ENCODE measurements at regions not wholly inside any gene's neighbourhood (a gene's known extent, or its start where the extent isn't known, plus 50 kb on each side); places are given as distances from the start of the nearest gene placed in this dataset.
"Not testable (repeated sequence)": the region's sequence is repeated elsewhere in the genome, so short reads cannot be mapped to it uniquely, and the experiment has no call there.

- DNase-seq: no peak
These were observed 53.5 kb upstream of the EPB41L4A start for GRCh38 chr5:112472614-112473013.

GRCh38 chr5:112473989-112474388 lies 54.9 kb upstream of the EPB41L4A start:
- DNase-seq: no peak

GRCh38 chr5:112475747-112476365 lies 56.8 kb upstream of the EPB41L4A start:
- DNase-seq: no peak

DNA sequence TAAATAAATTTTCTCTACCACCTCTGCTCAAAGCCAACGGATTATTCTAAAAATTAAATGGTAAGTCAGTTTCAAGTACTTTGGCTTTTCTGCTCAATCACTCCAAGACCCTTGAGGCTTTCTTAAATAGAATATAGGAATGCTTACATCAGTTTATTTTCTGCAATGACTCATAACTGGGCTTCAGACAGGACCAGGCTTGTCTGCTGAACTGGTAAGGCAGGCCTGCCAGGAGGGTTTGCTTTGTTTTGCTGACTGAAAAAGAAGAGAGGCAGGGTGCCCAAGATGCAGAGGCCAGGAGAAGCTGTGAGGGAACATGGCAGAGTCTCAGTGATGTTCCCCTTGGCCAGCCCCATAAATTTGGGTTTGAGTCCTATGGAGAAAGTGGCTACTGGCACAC lies 60.3 kb upstream of the EPB41L4A start:
- DNase-seq: no peak

- no peak for DNase-seq
These were observed 61.4 kb upstream of the EPB41L4A start for GRCh38 chr5:112480501-112480900.

- no peak for DNase-seq
These were observed 64.6 kb upstream of the EPB41L4A start for GRCh38 chr5:112483704-112484103.

DNA sequence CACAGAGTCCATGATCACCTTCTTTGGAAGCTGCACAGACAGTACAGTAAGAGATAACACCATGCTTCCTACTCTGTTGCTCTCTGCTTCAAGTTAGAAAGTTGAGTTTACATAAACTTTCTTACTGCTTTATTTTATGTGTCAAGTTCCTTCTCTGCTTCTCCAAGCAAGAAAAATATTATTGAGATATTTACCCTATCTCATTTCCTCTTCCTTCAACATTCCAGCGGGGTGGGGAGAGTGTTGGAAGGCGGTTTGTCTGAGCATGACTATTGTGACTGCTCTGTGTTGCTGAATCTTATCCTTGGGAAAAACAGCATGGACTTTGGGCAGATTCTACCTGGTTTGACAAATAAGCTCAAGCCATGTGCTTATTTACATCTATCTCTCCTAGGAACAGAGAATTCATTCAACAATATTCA lies 66.9 kb upstream of the EPB41L4A start:
- no peak for DNase-seq

DNA sequence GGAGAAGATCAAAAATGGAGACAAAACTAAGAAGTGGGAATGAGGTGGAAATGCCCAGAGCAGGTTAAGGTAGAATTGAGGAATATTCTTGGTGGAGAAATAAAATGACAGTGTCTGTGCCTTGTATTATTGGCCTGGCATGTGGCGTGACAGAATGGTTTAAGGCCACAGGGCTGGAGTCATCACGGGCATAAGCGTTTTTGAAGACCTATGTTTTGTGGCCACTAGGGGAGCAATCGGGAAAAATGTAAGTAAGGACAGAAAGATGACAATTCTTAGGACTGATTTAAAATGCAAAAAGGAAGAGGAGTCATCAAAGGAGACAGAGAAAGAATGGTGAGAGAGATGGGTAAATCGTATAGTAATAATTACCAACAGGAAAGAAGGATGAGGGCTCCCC lies 72.2 kb upstream of the EPB41L4A start:
- DNase-seq: no peak

- peak; percentile 32 for DNase-seq
These were observed 73.2 kb upstream of the EPB41L4A start for GRCh38 chr5:112492291-112492690.

DNA sequence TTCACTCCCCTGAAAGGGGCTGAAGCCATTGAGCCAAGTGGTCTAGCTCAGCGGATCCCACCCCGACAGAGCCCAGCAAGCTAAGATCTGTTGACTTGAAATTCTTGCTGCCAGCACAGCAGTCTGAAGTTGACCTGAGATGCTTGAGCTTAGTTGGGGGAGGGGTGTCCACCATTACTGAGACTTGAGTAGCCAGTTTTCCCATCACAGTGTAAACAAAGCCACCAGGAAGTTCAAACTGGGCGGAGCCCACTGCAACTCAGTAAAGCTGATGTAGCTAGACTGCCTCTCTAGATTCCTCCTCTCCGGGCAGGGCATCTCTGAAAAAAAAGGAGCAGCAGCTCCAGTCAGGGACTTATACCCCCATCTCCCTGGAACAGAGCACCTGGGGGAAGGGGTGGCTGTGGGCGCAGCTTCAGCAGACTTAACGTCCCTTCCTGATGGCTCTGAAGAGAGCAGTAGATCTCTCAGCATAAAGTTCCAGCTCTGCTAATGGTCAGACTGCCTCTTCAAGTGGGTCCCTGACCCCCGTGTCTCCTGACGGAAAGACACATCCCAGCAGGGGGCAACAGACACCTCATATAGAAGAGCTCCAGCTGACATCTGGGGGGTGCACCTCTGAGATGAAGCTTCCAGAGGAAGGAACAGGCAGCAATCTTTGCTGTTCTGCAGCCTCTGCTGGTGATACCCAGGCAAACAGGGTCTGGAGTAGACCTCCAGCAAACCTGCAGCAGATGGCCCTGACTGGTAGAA lies 84.8 kb upstream of the EPB41L4A start:
- DNase-seq: not testable (repeated sequence)

DNA sequence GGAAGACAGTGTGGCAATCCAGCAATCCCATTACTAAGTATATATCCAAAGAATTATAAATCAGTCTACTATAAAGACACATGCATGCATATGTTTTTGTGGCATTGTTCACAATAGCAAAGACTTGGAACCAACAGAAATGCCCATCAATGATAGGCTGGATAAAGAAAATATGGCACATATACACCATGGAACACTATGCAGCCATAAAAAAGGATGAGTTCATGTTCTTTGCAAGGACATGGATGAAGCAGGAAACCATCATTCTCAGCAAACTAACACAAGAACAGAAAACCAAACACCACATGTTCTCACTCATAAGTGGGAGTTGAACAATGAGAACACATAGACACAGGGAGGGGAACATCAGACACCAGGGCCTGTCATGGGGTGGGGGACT lies 90.0 kb upstream of the EPB41L4A start:
- DNase-seq: not testable (repeated sequence)

GRCh38 chr5:112511920-112512319 lies 92.8 kb upstream of the EPB41L4A start:
- DNase-seq: no peak

GRCh38 chr5:112512901-112513300 lies 93.8 kb upstream of the EPB41L4A start:
- no peak for DNase-seq

DNA sequence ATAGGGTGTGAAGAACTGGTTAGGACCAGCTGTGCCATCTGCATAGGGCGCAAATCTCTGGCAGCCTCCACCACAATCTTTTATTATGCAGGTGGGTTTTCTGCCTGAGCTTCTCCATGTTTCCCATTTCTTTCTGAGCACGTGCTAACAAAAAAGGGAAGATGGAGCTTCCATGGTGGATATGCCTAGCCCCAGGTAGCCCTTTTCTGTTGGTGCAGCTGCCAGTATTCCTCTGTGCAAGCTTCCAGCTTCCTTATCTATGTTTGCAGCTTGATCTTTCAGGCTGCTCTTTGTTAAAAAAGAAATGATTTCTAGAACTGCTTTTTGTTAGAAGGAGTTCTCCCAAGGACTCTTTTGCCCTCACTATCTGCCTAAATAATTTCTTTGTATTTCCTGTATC lies 95.0 kb upstream of the EPB41L4A start:
- no peak for DNase-seq

GRCh38 chr5:112520474-112520873 lies 101.4 kb upstream of the EPB41L4A start:
- DNase-seq: not testable (repeated sequence)

GRCh38 chr5:112522891-112523673 lies 104.0 kb upstream of the EPB41L4A start:
- not testable (repeated sequence) for DNase-seq

- not testable (repeated sequence) for DNase-seq
These were observed 104.7 kb upstream of the EPB41L4A start for GRCh38 chr5:112523674-112524263.

DNA sequence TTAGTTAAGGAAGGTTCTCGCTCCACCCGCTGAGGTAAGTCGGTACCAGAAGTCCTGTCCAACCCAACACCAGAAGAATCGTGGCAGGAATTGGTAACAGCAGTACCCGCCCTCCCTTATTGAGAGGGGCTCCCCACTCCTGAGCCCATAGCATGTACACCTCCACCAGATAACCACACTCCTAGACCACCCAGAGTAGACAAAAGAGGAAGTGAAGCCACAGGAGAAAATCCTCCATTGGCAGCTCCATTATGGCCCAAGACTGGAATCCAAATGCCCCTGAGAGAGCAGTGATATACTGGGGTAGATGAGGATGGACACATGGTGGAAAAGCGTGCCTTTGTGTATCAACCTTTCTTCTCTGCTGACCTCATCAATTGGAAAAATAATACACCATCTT lies 106.1 kb upstream of the EPB41L4A start:
- DNase-seq: no peak

DNA sequence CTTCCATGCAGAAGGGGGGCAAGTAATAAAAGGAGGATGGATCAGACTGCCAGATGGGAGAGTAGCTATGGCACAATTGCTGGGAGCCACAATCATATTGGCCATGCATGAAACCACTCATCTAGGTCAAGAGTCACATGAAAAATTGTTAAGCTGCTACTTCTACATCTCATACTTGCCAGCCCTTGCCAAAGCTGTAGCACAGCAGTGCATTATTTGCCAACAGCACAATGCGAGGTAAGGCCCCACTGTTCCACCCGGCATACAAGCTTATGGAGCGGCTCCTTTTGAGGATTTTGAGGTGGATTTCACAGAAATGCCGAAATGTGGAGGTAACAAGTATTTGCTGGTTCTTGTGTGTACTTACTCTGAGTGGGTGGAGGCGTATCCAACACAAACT lies 109.9 kb upstream of the EPB41L4A start:
- no peak for DNase-seq

DNA sequence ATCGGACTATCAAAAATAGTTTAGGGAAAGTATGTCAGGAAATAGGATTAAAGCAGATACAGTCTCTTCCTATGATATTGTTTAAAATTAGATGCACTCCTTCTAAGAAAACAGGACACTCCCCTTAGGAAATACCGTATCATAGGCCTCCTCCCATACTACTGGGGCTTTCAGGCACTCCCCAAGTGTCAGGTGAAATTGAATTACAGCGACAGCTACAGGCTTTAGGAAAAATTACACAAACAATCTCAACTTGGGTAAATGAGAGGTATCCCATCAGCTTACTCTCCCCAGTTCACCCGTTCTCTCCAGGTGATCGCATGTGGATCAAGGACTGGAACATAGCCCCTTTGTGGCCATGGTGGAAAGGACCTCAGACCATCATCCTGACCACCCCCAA lies 110.4 kb upstream of the EPB41L4A start:
- DNase-seq: no peak

DNA sequence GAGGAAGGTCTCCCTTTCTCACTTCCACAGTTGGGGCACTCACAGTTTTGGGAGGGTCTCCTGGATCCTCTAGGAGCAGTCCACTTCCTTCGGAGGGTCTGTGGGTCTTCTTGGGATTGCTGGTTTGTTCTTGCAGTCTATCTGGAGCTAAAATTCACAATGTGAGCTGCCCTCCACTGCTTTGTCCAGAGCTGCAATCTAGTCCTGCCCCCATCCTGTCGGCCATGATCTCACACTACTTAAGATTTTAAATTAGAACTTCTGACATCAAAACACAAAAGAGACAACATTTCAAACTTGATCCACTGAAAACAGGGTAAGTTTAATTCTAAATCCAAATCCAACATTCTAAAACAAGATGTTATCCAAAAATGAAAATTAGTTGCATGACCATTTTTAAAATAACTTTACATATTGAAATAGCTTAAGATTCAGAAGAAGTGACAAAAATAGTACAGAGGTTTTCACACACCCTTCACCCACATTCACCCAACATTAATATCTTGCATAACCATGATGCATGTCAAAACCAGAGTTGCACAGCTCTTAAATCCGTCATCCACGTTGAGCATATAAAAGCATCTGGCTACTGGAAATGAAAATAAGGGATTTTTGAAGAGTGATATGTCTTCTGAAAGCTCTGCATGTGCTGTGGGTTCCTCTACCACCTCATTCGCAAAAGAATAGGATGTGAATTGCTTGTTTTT lies 113.7 kb upstream of the EPB41L4A start:
- no peak for DNase-seq

DNA sequence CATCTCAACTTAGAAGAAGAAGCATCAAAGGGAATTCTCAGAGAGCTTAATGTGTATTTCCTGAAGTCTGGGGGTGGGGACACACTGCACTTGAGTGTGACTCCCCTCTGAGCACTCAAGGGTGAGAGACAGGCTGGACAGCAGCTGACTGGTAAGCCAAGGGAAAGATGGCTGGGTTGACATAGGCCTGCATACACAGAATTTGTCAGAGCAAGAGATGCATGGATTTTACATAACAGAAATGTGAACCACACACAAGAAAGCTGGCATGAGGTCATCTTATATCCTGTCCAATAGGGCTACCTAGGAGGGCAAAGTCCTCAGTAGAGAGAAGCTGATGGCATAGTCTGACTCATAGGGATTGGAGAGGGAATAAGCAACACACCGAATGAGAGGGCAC lies 114.3 kb upstream of the EPB41L4A start:
- DNase-seq: no peak

DNA sequence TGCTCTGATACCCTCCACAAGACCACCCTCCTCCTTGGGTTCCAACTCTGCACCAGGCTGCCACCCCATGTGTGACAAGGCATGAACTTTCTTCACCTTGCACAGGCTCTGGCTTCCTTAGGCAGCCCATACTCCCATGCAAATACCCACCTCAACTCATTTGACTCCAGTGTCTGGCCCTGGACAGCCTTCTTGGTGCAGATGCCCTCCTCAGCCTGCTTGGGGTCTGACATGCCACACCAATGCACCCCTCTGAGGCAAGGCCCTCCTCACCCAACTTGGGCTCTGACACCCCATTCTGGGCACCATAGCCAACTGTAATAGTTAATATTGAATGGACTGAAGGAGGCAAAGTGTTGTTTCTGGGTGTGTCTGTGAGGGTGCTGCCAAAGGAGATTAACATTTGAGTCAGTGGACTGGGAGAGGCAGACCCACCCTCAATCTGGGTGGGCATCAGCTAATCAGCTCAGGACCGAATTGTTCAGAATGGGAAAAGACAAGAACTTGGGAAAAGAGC lies 115.0 kb upstream of the EPB41L4A start:
- DNase-seq: no peak

Measured in stimulated activated CD4-positive, alpha-beta T cell treated with anti-CD3 and anti-CD28 coated beads, Interleukin-1b, Interleukin-23, amount 100 ng/mL, for 48 hours (primary cell).